Adipocyte (in vitro differentiated cells): ENCODE measurements at regions not wholly inside any gene's neighbourhood (a gene's known extent, or its start where the extent isn't known, plus 50 kb on each side); places are given as distances from the start of the nearest gene placed in this dataset.
A peak's percentile ranks its signal among the peaks of the same experiment; 100 is the strongest.

Experiments
- DNase-seq: peaks from one replicate; pipeline ENCODE4 v3.0.0-alpha.2; 2015; ENCODE audit warnings: low read depth
- H3K27me3 ChIP-seq: replicated peaks from 2 replicates; pipeline ENCODE4 v1.7.0; 2013; ENCODE audit warnings: mild to moderate bottlenecking, low read length, moderate library complexity; ENCODE audit not compliant: control insufficient read depth, insufficient read depth
- H3K36me3 ChIP-seq: 2 replicates; pipeline ENCODE4 v1.7.0; 2013; ENCODE audit warnings: low read length, mild to moderate bottlenecking, moderate library complexity; ENCODE audit not compliant: control insufficient read depth, insufficient read depth, severe bottlenecking
- H3K4me1 ChIP-seq: 2 replicates; pipeline ENCODE4 v1.7.0; 2013; ENCODE audit warnings: mild to moderate bottlenecking, low read length, moderate library complexity; ENCODE audit not compliant: control insufficient read depth, insufficient read depth
- H3K4me3 ChIP-seq: 2 replicates; pipeline ENCODE4 v1.7.0; 2013; ENCODE audit warnings: mild to moderate bottlenecking, low read length, moderate library complexity
- H3K9ac ChIP-seq: 2 replicates; pipeline ENCODE4 v1.7.0; 2013; ENCODE audit warnings: mild to moderate bottlenecking, low read length, moderate library complexity
- H3K9me3 ChIP-seq: 2 replicates; pipeline ENCODE4 v1.7.0; 2013; ENCODE audit warnings: mild to moderate bottlenecking, low read length, moderate library complexity; ENCODE audit not compliant: control insufficient read depth

DNA sequence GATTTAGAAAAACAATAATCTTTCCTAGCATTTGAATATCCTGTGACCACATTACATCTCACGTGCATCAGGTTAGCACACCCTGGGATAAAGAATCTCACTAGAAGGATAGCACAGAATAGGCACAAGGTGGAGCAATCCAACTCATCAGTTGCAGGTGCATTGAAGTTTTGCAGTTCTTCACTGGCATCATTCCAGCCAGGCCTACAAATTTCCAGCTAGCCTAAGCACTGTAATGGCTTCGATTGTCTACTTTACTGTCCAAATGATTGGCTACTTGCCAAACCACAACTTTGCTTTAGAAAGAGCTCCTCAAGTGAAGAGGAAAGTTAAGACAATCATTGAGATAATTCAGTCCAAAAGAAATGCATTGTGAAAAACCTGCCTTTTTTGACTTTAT is 89.5 kb downstream of the SPRY2 start:
- Histone ChIP-seq H3K4me3 (no peak overlapping the region), H3K4me1 (peaks cover 9% of the 10 kb centered on the region), H3K27me3 (no peaks in the 10 kb centered on the region), H3K36me3 (no peaks in the 10 kb centered on the region), H3K9ac (no peak overlapping the region), H3K9me3 (no peaks in the 10 kb centered on the region)
- DNase-seq = peak; percentile 24

GRCh38 chr13:80250213-80250810 is 90.6 kb downstream of the SPRY2 start:
- Histone ChIP-seq H3K4me1 (peaks cover 9% of the 10 kb centered on the region), H3K27me3 (no peaks in the 10 kb centered on the region), H3K9me3 (no peaks in the 10 kb centered on the region), H3K9ac (peak overlapping the region; percentile 72), H3K4me3 (peak overlapping the region; percentile 81), H3K36me3 (no peaks in the 10 kb centered on the region)
- no peak for DNase-seq

- peaks cover 9% of the 10 kb centered on the region for H3K4me1 ChIP-seq
- no peak for DNase-seq
- no peaks in the 10 kb centered on the region for H3K36me3 ChIP-seq
- no peaks in the 10 kb centered on the region for H3K9me3 ChIP-seq
- no peaks in the 10 kb centered on the region for H3K27me3 ChIP-seq
- H3K9ac ChIP-seq = peak overlapping the region; percentile 72
- H3K4me3 ChIP-seq = peak overlapping the region; percentile 81
Measured at GRCh38 chr13:80249516-80250212, 91.3 kb downstream of the SPRY2 start.

GRCh38 chr13:80245162-80245733 is 95.7 kb downstream of the SPRY2 start:
- peaks cover 9% of the 10 kb centered on the region for H3K4me1 ChIP-seq
- H3K9ac ChIP-seq = no peak overlapping the region
- DNase-seq = no peak
- no peak overlapping the region for H3K4me3 ChIP-seq
- H3K36me3 ChIP-seq = no peaks in the 10 kb centered on the region
- H3K27me3 ChIP-seq = no peaks in the 10 kb centered on the region
- no peaks in the 10 kb centered on the region for H3K9me3 ChIP-seq

DNA sequence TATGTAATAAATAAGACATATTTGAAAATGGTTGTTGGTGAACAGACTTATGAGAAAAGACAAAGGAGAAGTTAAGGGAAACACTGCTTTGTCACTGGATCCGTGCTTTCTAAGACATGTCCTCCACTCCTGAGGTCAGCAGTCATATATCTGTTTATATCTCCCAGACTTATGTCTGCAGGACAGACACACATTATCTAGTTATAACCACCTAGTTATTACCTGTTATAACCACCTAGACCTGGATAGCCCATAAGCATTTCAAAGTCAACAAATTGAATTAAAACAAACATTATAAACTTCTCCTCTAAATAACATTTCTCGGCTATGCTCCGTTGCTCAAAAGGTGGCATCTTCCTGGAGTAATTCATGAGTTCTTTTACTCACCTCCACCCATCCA is 96.4 kb downstream of the SPRY2 start:
- H3K36me3 ChIP-seq = no peaks in the 10 kb centered on the region
- H3K4me3 ChIP-seq = no peak overlapping the region
- DNase-seq = no peak
- H3K9me3 ChIP-seq = no peaks in the 10 kb centered on the region
- H3K9ac ChIP-seq = no peak overlapping the region
- peaks cover 5% of the 10 kb centered on the region for H3K4me1 ChIP-seq
- H3K27me3 ChIP-seq = no peaks in the 10 kb centered on the region

DNA sequence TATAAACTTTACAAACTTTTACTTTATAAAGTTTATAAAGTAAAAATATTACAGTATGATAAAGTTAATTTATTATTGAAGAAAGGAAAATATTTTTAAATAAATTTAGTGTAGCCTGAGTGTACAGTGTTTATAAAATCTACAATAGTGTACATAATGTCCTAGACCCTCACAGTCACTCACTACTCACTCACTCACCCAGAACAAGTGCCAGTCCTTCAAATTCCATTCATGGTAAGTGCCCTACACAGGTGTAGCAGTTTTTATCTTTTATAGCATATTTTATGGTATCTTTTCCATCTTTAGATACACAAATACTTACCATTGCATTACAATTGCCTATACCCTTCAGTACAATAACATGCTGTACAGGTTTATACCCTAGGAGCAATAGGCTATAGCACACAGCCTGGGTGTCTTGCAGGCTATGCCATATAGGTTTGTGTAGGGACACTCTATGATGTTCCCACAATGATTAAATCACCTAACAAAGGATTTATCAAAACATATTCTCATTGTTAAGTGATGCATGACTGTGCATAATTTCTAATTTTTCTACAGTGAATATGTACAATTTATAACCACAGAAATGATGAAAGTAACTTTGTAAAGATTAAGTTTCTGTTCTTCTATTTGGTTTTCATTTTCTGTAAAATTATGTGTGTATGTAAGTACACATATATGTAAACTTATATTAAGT is 98.0 kb downstream of the SPRY2 start:
- Histone ChIP-seq H3K27me3 (no peaks in the 10 kb centered on the region), H3K36me3 (no peaks in the 10 kb centered on the region), H3K4me3 (no peak overlapping the region), H3K9ac (no peak overlapping the region), H3K9me3 (no peaks in the 10 kb centered on the region), H3K4me1 (no peaks in the 10 kb centered on the region)
- peak; percentile 6 for DNase-seq

DNA sequence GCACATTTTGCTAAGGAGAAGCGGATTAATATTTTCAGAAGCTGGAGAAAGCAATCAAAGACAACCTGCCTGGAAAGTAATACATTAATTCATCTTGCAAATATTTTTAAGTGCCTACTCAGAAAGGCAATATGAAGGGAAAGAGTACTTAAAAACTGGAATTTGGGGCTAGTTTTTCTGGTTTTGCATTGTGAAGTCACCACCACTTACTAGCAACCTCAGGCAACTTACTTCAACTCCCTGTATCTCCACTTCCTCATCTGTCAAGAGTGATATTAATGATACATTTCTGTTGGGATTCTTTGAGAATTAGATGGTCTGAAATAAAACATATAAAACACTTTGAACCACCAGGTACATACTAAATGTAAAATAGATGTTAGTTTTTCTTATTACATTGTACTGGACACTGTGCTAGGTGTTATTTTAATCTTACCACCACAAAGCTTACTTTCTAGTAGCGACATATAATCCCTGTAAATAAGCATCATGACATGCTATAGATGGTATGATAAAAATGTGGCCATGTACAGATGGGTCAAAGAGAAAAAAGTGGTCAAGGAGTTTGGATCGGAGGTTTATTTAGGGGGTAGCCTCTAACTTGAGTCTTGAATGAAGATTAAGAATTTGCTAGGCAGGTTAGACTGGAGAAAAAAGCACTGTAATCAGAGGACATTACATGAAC is 101.2 kb downstream of the SPRY2 start:
- H3K36me3 ChIP-seq = no peaks in the 10 kb centered on the region
- peaks cover 6% of the 10 kb centered on the region for H3K4me1 ChIP-seq
- no peak overlapping the region for H3K9ac ChIP-seq
- H3K4me3 ChIP-seq = no peak overlapping the region
- peak; percentile 7 for DNase-seq
- no peaks in the 10 kb centered on the region for H3K27me3 ChIP-seq
- H3K9me3 ChIP-seq = no peaks in the 10 kb centered on the region

GRCh38 chr13:80239116-80239515 is 101.8 kb downstream of the SPRY2 start:
- no peak for DNase-seq
- Histone ChIP-seq H3K4me3 (no peak overlapping the region), H3K36me3 (no peaks in the 10 kb centered on the region), H3K27me3 (no peaks in the 10 kb centered on the region), H3K9ac (no peak overlapping the region), H3K9me3 (no peaks in the 10 kb centered on the region), H3K4me1 (peaks cover 6% of the 10 kb centered on the region)

GRCh38 chr13:80237646-80238045 is 103.3 kb downstream of the SPRY2 start:
- no peak overlapping the region for H3K9ac ChIP-seq
- H3K9me3 ChIP-seq = no peaks in the 10 kb centered on the region
- no peak overlapping the region for H3K4me3 ChIP-seq
- peak; percentile 50 for DNase-seq
- no peaks in the 10 kb centered on the region for H3K27me3 ChIP-seq
- H3K4me1 ChIP-seq = peaks cover 6% of the 10 kb centered on the region
- no peaks in the 10 kb centered on the region for H3K36me3 ChIP-seq

- peaks cover 6% of the 10 kb centered on the region for H3K4me1 ChIP-seq
Measured at GRCh38 chr13:80235967-80236302, 105.0 kb downstream of the SPRY2 start.

More at GRCh38 chr13:80235967-80236302, 105.0 kb downstream of the SPRY2 start:
- H3K27me3 ChIP-seq = no peaks in the 10 kb centered on the region
- no peak for DNase-seq
- H3K4me3 ChIP-seq = no peak overlapping the region
- no peaks in the 10 kb centered on the region for H3K9me3 ChIP-seq
- no peak overlapping the region for H3K9ac ChIP-seq
- no peaks in the 10 kb centered on the region for H3K36me3 ChIP-seq
